ENCODE measurements at regions not wholly inside any gene's neighbourhood (a gene's known extent, or its start where the extent isn't known, plus 50 kb on each side); places are given as distances from the start of the nearest gene placed in this dataset.

DNA sequence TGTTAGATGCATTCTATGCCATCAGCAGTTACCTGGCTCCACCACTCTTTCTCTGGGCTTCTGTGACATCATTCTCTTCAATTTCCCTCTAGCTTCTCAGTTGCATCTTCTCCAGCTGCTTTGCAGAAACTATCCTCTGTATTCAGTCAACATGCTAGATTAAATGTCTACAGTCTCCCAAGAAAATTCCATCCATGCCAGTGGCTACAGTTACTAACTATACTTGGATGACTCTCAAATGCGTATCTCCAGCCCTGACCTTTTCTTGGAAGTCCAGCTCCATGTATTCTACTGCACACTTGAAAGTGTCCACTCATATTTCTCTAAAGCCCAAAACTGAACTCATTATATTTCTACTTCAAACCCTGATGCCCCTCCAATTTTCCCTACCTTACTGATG lies 232.3 kb upstream of the TENM3 start:
- DNase-seq: peak; percentile 68
- Histone ChIP-seq H3K14ac (replicated peaks; ENCODE audit: low read depth, low read length) (no peak overlapping the region), H3K9me1 (ENCODE audit: insufficient read depth, low read length) (no peaks in the 10 kb centered on the region), H2AFZ (replicated peaks; ENCODE audit: low read length, poor library complexity) (no peak overlapping the region), H3K4me3 (ENCODE audit: insufficient read depth, low read depth, low read length) (no peak overlapping the region), H2BK5ac (ENCODE audit: low read depth, low read length, poor library complexity, severe bottlenecking) (no peak overlapping the region), H3K23ac (ENCODE audit: low read depth, low read length) (no peak overlapping the region), H2BK120ac (ENCODE audit: low read depth, low read length) (no peak overlapping the region), H2AK5ac (ENCODE audit: low read depth, low read length) (no peak overlapping the region), H4K5ac (ENCODE audit: low read depth, low read length) (no peak overlapping the region), H3K27ac (ENCODE audit: insufficient read depth, low read length) (no peak overlapping the region), H3K4me2 (ENCODE audit: low read depth, low read length) (no peak overlapping the region), H2AK9ac (replicated peaks; ENCODE audit: low read depth, low read length, poor library complexity) (no peak overlapping the region), H2BK20ac (ENCODE audit: low read depth, low read length) (no peak overlapping the region), H3K4ac (ENCODE audit: low read depth, low read length) (no peak overlapping the region), H4K91ac (ENCODE audit: insufficient read depth, low read depth, low read length) (no peak overlapping the region), H3K4me1 (ENCODE audit: control insufficient read depth, insufficient read depth, low read length) (no peaks in the 10 kb centered on the region), H3K56ac (ENCODE audit: extremely low read depth, insufficient read depth, low read length) (no peak overlapping the region), H3K27me3 (ENCODE audit: control insufficient read depth, insufficient read depth, low read length) (no peaks in the 10 kb centered on the region), H4K20me1 (ENCODE audit: insufficient read depth, low read length) (no peaks in the 10 kb centered on the region), H3K18ac (ENCODE audit: low read depth, low read length) (no peak overlapping the region), H3K9me3 (ENCODE audit: control insufficient read depth, insufficient read depth, low read length) (no peaks in the 10 kb centered on the region), H2BK15ac (ENCODE audit: low read depth, low read length) (no peak overlapping the region), H3K9ac (ENCODE audit: low read depth, low read length) (no peak overlapping the region), H4K8ac (ENCODE audit: low read depth in 2 of 2, low read length in 2 of 2) (no peak overlapping the region), H3K79me1 (ENCODE audit: low read depth in 1 of 2, low read length in 2 of 2) (no peaks in the 10 kb centered on the region), H3K36me3 (ENCODE audit: control insufficient read depth, insufficient read depth, low read length) (no peaks in the 10 kb centered on the region)
- intact Hi-C loops (cut with micrococcal nuclease): no loop called here
- ATAC-seq (ENCODE audit: low read depth): peak; percentile 48; the same call in 1 of the 2 replicates
- dilution Hi-C loops (cut with HindIII; ENCODE audit: low sequenced_read_pairs, unreplicated experiment): no loop called here
- ChIA-PET CTCF (interaction anchor here (0.6 kb wide), 1 partner anchor 21 kb away, joined by 3 read pairs; no protein-coding TSS in a partner anchor), POLR2A (ENCODE audit: unreplicated experiment) (no interaction called here)
- WGBS, 2 experiments (ENCODE audit: extremely low coverage in 2 of 2, insufficient read length in 1 of 2): 83% methylated on average over 1 of the region's 1 CpG; no CpG with 5 or more reads in 1 of the 2 experiments
- in situ Hi-C loops (cut with MboI; ENCODE audit: low sequenced_read_pairs): no loop called here
- no TSS peak for BruUV-seq (replicated peaks)
- TF ChIP-seq, protein P1, sequence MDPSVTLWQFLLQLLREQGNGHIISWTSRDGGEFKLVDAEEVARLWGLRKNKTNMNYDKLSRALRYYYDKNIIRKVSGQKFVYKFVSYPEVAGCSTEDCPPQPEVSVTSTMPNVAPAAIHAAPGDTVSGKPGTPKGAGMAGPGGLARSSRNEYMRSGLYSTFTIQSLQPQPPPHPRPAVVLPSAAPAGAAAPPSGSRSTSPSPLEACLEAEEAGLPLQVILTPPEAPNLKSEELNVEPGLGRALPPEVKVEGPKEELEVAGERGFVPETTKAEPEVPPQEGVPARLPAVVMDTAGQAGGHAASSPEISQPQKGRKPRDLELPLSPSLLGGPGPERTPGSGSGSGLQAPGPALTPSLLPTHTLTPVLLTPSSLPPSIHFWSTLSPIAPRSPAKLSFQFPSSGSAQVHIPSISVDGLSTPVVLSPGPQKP (IDR thresholded peaks at IDR 0.05; ENCODE audit: borderline replicate concordance, low read depth, low read length): no peak

Data from IMR-90 (cell line).